ENCODE measurements at regions not wholly inside any gene's neighbourhood (a gene's known extent, or its start where the extent isn't known, plus 50 kb on each side); places are given as distances from the start of the nearest gene placed in this dataset.

- intact Hi-C loops (cut with DNase I): no loop called here
- TF ChIP-seq, protein P1, sequence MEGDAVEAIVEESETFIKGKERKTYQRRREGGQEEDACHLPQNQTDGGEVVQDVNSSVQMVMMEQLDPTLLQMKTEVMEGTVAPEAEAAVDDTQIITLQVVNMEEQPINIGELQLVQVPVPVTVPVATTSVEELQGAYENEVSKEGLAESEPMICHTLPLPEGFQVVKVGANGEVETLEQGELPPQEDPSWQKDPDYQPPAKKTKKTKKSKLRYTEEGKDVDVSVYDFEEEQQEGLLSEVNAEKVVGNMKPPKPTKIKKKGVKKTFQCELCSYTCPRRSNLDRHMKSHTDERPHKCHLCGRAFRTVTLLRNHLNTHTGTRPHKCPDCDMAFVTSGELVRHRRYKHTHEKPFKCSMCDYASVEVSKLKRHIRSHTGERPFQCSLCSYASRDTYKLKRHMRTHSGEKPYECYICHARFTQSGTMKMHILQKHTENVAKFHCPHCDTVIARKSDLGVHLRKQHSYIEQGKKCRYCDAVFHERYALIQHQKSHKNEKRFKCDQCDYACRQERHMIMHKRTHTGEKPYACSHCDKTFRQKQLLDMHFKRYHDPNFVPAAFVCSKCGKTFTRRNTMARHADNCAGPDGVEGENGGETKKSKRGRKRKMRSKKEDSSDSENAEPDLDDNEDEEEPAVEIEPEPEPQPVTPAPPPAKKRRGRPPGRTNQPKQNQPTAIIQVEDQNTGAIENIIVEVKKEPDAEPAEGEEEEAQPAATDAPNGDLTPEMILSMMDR (IDR thresholded peaks at IDR 0.05): no peak
- TF ChIP-seq POLR2A (IDR thresholded peaks at IDR 0.05): no peak
Measured at GRCh38 chr11:22984045-22984444, 123.8 kb upstream of the CCDC179 start.

GRCh38 chr11:22989371-22989770 is 129.1 kb upstream of the CCDC179 start:
- no peak overlapping the region for H3K27ac ChIP-seq
- 17 to 31% (median 24%) methylated on average over 1 of the region's 1 CpG for WGBS, 4 donors
- H3K9me3 ChIP-seq (replicated peaks in 1 of 3): peaks cover 0 to 10% (median 0%) of the 10 kb centered on the region in 3 donors
- DNase-seq: no peak
- H3K27me3 ChIP-seq: no peaks in the 10 kb centered on the region
- no peaks in the 10 kb centered on the region for H3K36me3 ChIP-seq (replicated peaks in 1 of 2)
- TF ChIP-seq, protein P1 (IDR thresholded peaks at IDR 0.05): no peak
- TF ChIP-seq POLR2A (IDR thresholded peaks at IDR 0.05): no peak
- no peak overlapping the region for H3K4me3 ChIP-seq
- no peaks in the 10 kb centered on the region for H3K4me1 ChIP-seq (replicated peaks in 1 of 2)
- intact Hi-C loops (cut with DNase I): no loop called here

More at GRCh38 chr11:22984045-22984444, 123.8 kb upstream of the CCDC179 start:
- H3K9me3 ChIP-seq (replicated peaks in 1 of 3): no peaks in the 10 kb centered on the region
- no peak overlapping the region for H3K4me3 ChIP-seq
- WGBS, 4 donors: 61 to 68% (median 64%) methylated on average over 2 of the region's 2 CpGs
- H3K27me3 ChIP-seq: no peaks in the 10 kb centered on the region
- H3K4me1 ChIP-seq (replicated peaks in 1 of 2): no peaks in the 10 kb centered on the region
- H3K27ac ChIP-seq: no peak overlapping the region
- no peak for DNase-seq
- no peaks in the 10 kb centered on the region for H3K36me3 ChIP-seq (replicated peaks in 1 of 2)

GRCh38 chr11:22991196-22991595 is 130.9 kb upstream of the CCDC179 start:
- Histone ChIP-seq H3K9me3 (replicated peaks in 1 of 3) (peaks cover 0 to 10% (median 0%) of the 10 kb centered on the region in 3 donors), H3K27ac (no peak overlapping the region)
- intact Hi-C loops (cut with DNase I): no loop called here

GRCh38 chr11:23006730-23007129 is 146.5 kb upstream of the CCDC179 start:
- Histone ChIP-seq H3K4me1 (replicated peaks in 1 of 2) (no peaks in the 10 kb centered on the region), H3K4me3 (no peak overlapping the region), H3K27ac (no peak overlapping the region), H3K36me3 (replicated peaks in 1 of 2) (no peaks in the 10 kb centered on the region), H3K9me3 (replicated peaks in 1 of 3) (no peaks in the 10 kb centered on the region), H3K27me3 (no peaks in the 10 kb centered on the region)
- DNase-seq: no peak
- 58 to 65% (median 59%) methylated on average over 4 of the region's 4 CpGs for WGBS, 4 donors
- intact Hi-C loops (cut with DNase I): no loop called here
- TF ChIP-seq, protein P1 (IDR thresholded peaks at IDR 0.05): no peak
- TF ChIP-seq POLR2A (IDR thresholded peaks at IDR 0.05): no peak

More at GRCh38 chr11:22991196-22991595, 130.9 kb upstream of the CCDC179 start:
- Histone ChIP-seq H3K27me3 (no peaks in the 10 kb centered on the region), H3K36me3 (replicated peaks in 1 of 2) (no peaks in the 10 kb centered on the region), H3K4me1 (replicated peaks in 1 of 2) (no peaks in the 10 kb centered on the region), H3K4me3 (no peak overlapping the region)
- DNase-seq: no peak
- no peak for TF ChIP-seq POLR2A (IDR thresholded peaks at IDR 0.05)
- TF ChIP-seq, protein P1 (IDR thresholded peaks at IDR 0.05): no peak
